ENCODE measurements at regions not wholly inside any gene's neighbourhood (a gene's known extent, or its start where the extent isn't known, plus 50 kb on each side); places are given as distances from the start of the nearest gene placed in this dataset.
"Not testable (repeated sequence)": the region's sequence is repeated elsewhere in the genome, so short reads cannot be mapped to it uniquely, and the experiment has no call there.

DNA sequence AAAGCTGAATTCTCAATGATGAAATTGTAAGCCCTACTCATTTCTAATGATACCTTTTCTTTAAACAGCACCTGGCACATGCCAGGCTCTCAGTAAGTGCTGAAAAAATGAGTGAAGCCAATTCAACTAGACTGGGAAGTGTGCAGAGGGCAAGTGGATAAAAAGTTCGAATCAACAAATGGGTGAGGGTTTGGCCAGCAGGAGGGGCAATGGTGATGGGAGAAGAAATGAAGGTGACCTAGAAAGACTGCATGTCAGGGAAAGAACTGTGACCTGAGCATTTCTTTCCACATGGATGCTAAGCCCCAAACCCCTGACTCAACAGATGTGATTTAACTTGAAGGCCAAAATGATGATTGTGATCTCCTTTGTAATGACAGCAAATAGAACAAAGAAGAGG is 54.6 kb downstream of the DKK1 start:
- no peak for FAIRE-seq

DNA sequence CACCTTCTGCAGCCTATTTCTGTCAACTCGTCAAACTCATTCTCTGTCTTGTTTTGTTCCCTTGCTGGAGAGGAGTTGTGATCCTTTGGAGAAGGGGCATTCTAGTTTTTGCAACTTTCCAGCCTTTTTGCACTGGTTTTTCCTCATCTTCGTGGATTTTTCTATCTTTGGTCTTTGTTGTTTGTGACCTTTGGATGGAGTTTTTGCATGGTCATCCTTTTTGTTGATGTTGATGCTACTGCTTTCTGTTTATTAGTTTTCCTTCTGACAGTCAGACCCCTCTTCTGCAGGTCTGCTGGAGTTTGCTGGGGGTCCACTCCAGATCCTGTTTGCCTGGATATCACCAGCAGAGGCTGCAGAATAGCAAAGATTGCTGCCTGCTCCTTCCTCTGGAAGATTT is 60.1 kb downstream of the DKK1 start:
- FAIRE-seq: not testable (repeated sequence)

DNA sequence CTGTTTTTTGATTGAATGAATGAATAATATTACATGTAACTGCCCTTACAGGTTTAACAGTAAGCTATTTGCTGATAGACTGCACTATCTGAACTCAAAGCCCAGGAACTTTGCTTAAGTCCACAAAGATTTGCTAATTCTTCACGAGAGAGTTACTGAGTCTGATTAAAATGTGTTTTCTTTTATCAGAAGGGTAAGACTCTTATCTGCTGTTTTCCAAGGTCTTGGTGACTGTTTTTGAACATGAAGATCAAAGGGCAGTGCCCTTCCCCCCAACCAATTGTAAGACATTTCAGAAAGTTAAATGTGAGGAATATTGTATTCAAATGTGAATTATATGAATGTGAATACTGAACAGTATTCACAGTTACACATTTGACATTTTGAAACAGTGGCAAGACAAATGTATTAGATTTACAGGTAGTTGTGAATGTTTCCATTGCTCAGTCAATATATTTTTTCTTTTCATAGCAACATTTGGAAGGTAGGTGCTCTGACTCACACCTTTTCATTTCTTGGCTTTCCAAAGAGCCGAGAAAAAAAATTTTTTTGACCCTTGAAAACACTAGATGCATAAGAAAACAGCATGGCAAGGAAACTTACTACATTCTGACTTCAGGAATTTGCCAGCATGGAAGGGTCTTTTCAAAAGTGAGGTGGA is 62.7 kb downstream of the DKK1 start:
- no peak for FAIRE-seq

DNA sequence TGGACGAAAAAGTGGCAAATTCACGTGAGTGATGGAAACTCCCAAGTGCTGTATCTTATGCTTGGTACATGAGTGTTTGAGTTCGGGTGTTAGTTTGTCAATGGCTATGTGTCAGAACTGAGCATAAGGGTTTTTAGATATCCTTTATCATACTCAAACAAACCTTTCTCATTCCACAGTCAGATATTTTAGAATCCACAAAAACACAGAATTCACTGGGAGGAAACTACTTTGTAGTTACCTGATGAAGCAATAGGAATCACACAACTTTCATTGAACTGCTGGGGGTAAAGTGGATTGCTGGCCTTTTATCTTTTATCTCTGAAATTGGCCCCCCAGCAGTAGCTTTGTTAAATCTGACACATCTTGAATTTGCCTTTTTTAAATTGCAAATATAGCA is 64.0 kb downstream of the DKK1 start:
- FAIRE-seq: no peak

DNA sequence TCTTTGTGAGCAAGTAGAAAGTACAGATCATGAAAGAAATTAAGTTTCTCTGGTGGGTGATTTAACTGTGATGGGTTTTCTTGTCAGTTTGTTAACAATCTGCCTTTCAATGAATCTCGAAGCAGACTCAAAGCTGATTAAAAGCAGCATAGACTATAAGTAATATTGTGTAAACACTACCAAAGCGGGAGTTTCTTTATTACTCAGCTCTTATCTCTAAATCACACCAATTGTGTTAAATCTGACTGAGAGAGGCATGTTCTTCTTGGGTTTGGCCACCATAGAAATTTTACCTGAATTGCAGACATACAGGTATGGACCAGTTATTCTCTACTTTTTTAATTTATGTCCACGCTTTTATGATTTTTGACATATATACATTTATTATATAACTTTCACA is 65.2 kb downstream of the DKK1 start:
- no peak for FAIRE-seq

DNA sequence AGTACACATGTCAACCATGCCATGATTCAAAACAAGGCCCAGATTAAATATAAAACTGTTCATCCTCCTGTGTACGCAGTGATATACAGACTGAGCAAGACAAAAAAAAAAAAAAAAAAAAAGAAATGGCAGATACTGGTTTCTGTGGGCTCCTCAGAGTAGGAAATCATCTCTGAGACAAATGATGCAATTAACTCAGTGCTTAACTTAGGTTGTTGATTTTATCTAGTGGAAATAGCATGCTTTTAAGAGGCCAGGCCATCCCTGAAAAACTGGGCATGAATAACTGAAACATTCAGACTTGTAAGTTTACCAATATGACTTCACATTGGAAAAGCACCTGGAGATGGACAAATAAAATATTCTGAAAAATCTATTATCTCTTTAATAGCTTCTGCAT is 69.0 kb downstream of the DKK1 start:
- FAIRE-seq: no peak

DNA sequence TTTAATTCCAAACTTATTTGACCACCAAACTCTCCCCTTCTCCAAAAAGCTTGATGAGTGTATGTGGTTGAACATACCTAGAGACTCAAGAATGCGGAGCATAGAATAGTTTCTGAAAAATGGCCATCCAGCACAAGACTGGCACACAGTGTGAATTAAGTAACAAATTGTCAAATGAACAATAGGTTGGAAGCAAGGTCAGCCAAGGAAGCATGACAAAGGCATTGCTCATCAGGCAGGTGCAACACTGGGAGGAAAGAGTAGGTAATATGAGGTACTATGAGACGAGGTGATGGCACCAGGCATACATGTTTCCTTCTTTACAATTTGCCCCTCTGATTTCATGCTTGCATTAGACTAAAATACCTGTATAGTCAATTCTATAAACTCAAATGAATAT is 73.7 kb downstream of the DKK1 start:
- no peak for FAIRE-seq

DNA sequence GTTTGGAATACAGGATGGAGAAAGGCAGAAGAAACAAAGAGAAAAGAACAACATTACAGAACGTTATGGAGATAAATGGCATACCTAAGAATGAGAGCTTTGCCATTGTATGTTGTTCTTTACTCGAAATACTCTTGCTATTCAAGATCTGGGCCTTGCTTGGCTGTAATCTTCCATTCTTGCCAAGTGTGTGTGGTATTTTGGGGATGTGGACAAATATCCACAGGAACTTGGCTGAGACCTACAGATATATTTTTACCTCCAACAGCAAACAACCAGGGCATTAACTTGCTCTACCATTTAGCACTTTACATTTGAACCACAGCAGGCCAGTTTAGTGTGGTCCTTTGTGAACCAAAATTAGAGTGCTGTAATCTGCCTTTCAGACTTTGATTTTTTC is 76.3 kb downstream of the DKK1 start:
- no peak for FAIRE-seq

DNA sequence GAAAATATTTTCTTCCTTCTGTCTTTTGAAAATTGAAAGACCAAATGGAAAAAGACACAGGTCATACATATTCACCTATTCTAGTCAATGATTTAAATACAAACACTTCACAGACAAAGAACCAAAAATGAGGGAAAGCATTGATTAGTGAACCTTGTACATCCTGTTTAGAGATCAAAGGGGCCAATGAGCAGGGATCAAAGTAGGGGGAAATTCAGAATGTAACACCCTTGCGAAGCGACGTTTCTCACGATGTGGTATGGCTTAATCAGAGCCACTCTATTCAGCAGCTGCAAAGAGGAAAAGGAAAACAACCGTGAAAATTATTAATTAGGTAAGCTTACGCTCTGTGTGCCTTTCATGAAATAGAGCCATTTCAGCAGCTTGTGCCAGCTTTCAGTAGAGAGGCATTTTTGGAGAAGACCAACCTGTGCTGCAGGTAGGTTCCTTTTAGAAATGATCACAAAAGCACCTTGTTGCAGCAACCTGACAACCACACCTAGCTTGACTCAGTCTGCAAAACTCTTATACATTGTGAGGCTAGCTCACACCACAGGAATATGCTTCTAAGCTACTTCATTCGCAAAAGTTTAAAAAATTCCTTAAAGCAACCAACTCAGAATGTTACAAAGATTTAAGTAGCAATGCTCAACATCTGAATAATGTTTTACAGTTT is 78.0 kb downstream of the DKK1 start:
- no peak for FAIRE-seq

DNA sequence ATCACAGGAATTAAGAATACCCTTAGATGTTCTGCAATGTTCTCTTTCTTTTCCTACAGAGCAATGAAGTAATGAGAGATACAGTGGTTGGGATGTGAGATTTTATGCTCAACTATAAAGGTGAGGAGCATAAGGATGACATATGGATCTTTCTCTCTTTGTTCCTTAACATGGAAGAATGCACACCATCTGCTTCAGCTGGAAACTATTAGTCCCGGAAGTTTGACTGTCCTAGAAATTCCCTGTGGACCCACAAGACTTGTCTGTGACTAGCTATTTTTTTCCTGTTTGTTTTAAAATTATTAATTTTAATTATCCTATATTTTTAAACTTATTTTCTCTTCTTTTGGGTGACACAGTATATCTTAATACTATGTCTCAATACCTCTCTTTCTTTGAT is 80.2 kb downstream of the DKK1 start:
- no peak for FAIRE-seq

DNA sequence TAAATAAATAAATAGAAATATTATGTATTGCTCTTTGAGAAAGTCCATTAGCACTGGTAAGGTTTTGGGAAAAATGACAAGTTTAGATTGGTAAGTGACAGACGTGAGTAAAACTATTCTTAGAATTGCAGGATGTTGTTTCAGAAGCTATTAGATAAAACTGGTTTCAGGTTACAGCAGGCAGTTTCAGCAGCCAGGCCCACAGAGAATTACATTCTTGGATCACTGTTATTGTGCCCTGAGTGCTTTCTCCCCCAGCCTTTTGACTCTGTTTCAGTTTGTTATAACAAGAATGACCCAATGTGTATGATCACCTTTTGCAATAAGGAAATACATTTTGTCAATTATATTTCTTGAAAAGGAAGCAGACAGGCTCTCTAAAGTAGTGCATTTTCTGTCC is 86.5 kb downstream of the DKK1 start:
- no peak for FAIRE-seq

DNA sequence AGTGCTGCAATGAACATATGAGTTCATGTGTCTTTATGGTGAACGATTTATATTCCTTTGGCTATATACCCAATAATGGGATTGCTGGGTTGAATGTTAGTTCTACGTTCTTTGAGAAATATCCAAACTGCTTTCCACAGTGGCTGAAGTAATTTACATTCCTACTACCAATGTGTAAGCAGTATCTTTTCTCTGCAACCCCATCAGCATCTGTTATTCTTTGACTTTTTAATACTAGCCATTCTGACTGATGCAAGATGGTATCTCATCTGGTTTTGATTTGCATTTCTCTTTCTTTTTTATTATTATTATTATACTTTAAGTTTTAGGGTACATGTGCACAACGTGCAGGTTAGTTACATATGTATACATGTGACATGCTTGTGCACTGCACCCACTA is 89.7 kb downstream of the DKK1 start:
- not testable (repeated sequence) for FAIRE-seq

DNA sequence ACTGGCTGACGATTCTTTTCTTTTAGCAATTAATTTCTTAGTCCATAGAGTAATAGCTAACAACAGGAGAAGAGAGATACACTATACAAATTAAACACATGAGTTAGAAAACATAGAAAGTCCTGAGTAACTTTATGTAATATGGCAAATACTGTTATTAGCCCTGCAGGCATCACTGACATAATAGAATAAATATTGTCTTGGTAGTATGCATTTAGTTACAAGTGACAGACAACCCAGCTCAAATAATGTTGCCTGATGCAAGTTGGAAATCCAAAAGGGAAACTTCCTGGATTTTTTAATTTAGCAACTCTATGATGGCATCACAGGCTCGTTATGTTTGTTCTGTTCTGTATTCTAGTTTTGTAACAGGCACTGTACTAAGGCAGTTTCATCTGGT is 95.1 kb downstream of the DKK1 start:
- FAIRE-seq: no peak

DNA sequence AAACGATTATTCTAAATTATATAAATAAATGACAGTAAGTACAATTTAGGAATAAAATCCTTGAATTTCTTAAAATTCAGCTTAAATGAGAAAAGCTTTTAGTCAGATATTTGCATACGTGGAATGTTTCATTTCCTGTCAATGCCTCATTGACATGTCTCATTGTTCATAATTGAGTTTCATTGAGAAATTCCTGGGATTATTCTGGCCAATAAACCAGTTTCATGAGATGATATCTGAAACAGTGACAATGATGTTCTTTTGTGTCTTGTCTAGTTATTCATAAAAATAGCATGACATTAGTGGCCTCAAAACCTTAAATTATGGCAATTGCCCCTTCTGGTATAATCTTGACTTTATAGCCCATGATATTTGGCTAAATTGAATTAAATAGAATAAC is 95.8 kb downstream of the DKK1 start:
- no peak for FAIRE-seq

DNA sequence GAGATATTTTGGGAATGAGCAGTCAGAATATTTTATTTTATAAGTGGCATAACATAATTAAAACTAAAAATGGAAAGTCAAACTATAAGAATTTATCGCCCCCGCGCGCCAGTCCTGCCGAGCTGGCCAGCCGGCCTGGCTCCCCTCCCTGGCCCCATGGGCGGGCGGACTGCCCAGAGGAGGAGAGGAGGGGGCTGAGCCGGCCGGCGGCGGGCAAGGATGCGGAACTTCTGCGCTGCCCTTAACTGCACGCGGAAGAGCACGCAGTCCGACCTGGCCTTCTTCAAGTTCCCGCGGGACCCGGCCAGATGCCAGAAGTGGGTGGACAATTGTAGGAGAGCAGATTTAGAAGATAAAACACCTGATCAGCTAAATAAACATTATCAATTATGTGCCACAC is 96.8 kb downstream of the DKK1 start:
- FAIRE-seq: no peak

DNA sequence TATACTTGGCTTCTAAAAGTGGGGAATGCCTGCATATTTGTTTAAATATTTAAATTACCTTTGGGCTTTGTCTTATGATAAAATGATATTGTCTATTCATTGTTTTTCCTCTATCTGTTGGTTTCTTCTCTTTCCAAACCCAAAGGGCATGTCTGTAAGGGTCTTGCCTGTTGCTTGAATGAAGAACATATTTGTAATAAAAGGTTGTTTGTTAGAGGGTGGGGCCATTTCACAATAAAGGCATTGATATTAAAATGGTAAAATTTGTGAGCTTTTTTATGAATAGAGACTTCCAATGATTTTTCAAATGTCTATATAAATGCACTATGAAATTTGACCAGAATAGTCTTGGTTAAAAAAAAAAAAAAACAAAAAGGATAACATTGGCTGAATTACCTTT is 105.2 kb downstream of the DKK1 start:
- FAIRE-seq: no peak

DNA sequence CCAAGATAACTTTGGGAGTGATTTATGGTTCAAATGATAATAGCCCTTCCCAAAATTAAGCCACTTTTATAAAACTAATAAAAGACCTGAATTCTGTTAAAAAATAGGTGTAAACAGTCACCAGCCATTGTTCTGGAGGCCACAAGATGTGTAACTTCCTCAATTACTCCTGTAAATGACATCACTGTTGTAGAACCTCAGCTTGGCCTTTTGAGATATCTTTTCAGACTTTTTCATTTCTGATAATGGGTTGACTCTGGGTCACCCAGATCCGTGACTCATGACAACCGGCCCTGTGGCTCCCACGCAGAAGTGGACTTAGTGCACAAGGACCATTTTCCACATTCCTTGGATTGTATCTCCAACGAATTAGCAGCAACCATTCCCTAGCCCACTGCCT is 106.6 kb downstream of the DKK1 start:
- FAIRE-seq: no peak

DNA sequence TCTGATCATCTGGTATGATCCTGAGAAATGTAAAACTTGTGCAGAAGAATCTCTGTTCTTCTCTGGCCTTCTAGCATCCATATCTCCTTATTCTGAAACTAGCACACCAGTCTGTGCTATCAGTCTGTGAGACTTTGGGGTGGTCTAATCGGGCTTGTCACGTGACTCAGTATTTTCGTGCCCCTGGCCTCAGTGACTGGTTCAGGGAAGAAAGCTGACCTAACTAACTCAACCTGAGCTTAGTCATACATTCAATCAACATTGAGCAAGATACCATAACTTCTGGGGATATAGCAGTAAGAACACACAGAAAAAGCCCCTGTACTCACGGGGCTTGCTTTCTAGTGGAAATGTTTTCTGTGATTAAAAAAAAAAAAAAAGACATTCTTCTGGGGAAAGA is 109.3 kb downstream of the DKK1 start:
- no peak for FAIRE-seq

DNA sequence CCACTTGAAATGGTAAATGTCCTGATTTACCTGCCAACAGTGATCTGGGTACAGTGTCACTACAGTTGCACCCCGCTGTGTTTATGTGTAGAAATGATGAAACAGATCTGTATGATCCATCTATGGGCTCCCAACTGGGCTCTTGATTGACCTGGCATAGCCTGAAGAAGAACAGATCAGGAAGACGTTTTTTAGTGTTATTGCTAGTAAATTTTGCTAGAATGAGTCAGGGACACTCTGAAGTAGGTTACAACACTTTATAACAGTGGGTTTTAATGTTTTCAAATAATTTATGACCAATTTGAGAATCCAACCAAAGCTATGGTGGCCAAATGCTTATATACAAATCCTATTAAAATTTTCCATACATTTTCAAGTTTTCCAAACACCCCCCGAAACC is 110.3 kb downstream of the DKK1 start:
- FAIRE-seq: no peak

DNA sequence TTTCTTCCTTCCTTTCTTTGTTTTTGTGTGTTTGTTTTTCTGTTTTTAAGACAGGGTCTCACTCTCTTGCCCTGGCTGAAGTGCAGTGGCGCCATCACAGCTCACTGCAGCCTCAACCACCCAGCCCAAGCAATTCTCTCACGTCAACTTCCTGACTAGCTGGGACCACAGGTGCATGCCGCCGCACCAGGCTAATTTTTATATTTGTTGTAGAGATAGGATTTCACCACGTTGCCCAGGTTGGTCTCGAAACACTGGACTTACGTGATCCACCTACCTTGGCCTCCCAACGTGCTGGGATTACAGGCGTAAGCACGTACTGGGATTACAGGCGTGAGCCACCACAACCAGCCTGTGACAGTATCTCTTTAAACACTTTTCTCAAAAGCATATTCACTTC is 120.7 kb downstream of the DKK1 start:
- FAIRE-seq: no peak

DNA sequence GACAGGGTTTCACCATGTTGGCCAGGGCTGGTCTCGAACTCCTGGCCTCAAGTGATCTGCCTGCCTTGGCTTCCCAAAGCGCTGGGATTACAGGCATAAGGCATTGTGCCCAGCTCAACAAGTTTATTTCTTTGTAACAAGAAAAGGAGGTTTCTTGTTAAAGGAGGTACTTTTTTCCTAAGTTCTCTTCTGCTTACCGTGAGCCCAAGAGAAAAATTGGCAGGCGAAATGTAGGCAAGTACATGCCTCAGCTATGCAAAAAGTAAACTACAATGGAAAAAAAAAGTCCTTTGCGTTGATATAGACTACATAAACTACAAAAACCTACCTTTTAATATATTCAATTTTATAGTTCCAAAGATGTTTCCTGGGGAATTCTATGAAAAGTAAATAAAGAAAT is 122.6 kb downstream of the DKK1 start:
- no peak for FAIRE-seq

DNA sequence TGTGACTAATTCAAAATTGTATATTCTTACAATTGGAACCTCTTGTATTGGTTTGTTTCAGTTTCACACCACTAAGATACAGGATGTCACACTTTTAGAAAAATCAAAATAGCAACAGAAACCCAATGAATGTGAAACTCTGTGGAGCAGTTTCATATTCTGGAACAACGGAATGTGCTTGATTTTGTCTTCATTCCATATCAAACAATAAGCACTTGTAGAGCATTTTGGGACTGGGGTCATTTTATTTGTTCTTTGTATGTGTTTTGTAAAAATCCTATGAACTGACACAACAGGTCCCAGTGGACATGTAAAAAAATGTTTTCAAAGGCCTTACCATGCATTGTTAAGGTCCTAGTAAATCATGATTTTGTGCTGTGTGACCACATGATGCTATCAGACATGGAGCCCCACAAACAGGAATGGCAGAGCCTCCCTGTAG is 123.1 kb downstream of the DKK1 start:
- FAIRE-seq: no peak

DNA sequence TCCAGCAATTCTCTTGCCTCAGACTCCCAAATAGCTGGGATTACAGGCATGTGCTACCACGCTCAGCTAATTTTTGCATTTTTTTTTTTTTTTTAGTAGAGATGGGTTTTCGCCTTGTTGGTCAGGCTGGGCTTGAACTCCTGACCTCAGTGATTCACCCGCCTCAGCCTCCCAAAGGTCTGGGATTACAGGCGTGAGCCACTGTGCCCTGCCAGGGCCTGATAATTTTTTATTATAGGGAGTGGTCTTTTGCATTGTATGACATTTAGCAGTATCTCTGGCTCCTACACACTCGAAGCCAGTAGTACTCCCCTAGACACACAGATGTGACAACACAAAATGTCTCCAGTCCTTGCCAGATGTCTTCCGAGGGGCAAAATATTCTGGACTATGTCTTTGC is 124.0 kb downstream of the DKK1 start:
- no peak for FAIRE-seq

DNA sequence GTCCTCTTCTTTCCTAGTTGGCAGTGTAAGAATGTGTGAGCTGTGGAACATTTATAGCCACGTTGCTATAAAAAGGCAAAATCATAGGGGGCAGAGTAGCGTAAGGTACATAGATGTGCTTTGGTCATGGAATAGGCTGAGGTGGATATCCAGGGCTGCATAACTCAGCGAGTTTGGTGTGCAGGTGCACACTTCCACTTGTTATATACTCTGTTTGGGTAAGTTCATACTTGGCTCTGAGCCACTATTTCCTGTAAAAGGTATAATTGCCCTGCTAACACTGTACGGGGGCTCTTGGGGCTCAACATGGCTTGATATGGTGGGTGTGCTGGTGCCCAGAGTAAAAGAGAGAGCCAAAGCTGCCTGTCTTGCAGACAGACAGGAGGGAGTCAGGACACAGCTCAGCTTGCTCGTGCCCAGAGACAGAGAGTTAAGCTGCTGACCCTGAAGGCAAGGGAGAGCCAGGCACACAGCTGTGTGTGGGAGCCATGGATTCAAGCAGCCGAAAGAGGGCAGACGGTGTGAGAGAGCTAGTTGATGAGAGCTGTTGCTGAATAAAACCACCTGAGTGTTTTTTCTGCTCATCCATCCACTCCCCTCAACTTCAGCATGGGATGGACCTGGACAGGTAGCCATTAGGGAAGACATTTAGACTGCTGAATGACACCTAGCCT is 126.7 kb downstream of the DKK1 start:
- FAIRE-seq: no peak

DNA sequence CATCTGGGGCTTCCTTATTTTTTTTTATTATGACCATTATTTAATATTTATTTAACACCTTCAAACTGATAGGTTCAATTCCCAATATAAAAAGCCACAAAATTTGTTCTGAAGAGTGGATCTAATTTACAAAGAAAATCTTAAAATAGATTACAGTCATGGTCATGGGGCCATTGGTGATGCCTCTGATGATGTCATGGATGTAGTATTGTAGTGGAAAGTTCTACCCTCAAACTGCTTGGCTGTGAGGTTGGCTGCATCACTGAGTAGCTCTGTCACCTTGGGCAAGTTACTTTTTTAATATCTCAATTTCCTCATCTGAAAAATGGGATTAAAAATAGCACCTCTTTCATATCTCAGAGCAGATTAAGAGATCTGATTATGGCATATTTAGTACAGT is 128.5 kb downstream of the DKK1 start:
- FAIRE-seq: no peak

Measured in TTC549 (cell line).